ENCODE measurements at regions not wholly inside any gene's neighbourhood (a gene's known extent, or its start where the extent isn't known, plus 50 kb on each side); places are given as distances from the start of the nearest gene placed in this dataset.

DNA sequence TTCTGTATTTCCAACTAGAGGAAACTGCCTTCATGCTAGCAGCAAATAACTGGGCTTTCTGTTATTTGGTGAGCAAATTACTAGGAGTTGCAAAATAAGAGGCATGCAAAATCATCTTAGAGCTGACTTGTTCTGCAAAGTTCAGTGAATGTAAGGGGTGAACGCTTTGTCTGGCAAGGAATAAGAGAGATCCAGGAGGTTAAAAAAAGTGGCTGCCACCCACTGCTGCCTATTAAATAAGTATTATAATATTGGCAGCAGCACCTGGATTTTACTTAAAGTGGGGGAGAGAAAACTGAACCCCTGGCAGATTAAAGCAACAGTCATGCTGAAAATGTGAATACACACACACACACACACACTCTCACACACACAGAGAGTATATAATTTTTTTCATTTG, 557.0 kb downstream of the FLRT2 start:
- Mint-ChIP-seq H3K27me3 (no peaks in the 10 kb centered on the region), H3K4me1 (ENCODE audit: low read depth) (no peaks in the 10 kb centered on the region), H3K36me3 (ENCODE audit: low read depth) (peaks cover 29% of the 10 kb centered on the region), H3K27ac (no peak overlapping the region), H3K9me3 (peaks cover 3% of the 10 kb centered on the region), H3K4me3 (no peak overlapping the region)
- Histone ChIP-seq H3K4me1 (ENCODE audit: insufficient read depth, low read length) (no peaks in the 10 kb centered on the region), H3K36me3 (ENCODE audit: insufficient read depth, low read length) (no peaks in the 10 kb centered on the region), H3K4me3 (ENCODE audit: low read length) (no peak overlapping the region), H3K27ac (ENCODE audit: low read depth in 1 of 2, low read length in 2 of 2) (no peak overlapping the region), H3K27me3 (ENCODE audit: control insufficient read depth in 1 of 2, insufficient read depth in 2 of 2, low read length in 2 of 2) (no peaks in the 10 kb centered on the region), H3K9me3 (ENCODE audit: control insufficient read depth in 1 of 2, insufficient read depth in 1 of 2, low read length in 2 of 2) (peaks cover 0 to 4% of the 10 kb centered on the region in 2 experiments)
- TF ChIP-seq, protein P1, sequence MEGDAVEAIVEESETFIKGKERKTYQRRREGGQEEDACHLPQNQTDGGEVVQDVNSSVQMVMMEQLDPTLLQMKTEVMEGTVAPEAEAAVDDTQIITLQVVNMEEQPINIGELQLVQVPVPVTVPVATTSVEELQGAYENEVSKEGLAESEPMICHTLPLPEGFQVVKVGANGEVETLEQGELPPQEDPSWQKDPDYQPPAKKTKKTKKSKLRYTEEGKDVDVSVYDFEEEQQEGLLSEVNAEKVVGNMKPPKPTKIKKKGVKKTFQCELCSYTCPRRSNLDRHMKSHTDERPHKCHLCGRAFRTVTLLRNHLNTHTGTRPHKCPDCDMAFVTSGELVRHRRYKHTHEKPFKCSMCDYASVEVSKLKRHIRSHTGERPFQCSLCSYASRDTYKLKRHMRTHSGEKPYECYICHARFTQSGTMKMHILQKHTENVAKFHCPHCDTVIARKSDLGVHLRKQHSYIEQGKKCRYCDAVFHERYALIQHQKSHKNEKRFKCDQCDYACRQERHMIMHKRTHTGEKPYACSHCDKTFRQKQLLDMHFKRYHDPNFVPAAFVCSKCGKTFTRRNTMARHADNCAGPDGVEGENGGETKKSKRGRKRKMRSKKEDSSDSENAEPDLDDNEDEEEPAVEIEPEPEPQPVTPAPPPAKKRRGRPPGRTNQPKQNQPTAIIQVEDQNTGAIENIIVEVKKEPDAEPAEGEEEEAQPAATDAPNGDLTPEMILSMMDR (IDR thresholded peaks at IDR 0.05) = no peak
- POLR2A ChIA-PET = no interaction called here
- CTCF ChIA-PET = no interaction called here
- DNase-seq (no peak), ATAC-seq (ENCODE audit: poor library complexity) (no peak)
- intact Hi-C loops (cut with DNase I, micrococcal nuclease) = no loop called here

DNA sequence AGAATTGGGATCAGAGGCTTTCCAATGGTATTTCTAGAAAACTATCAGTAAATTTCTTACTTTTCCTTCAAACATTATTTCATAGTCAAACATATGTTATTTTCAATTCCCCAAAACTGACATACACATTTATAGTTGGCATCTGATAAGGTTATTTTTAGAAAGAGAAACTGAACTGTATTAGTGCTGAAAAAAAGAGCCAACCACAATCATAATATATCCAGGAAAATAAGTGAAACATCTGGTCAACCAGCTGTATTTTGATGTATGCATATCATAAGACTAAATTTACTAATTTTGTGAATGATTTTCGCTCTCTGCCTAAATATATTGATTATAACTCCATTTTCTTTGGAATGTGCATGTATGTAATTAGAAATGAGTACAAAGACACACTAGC, 554.2 kb downstream of the FLRT2 start:
- ChIA-PET POLR2A (no interaction called here), CTCF (no interaction called here)
- H3K27me3 ChIP-seq (ENCODE audit: control insufficient read depth in 1 of 2, insufficient read depth in 2 of 2, low read length in 2 of 2) = no peaks in the 10 kb centered on the region
- H3K9me3 ChIP-seq (ENCODE audit: control insufficient read depth in 1 of 2, insufficient read depth in 1 of 2, low read length in 2 of 2) = peaks cover 0 to 6% of the 10 kb centered on the region in 2 experiments
- DNase-seq (no peak), ATAC-seq (ENCODE audit: poor library complexity) (no peak)
- H3K4me3 ChIP-seq (ENCODE audit: low read length) = no peak overlapping the region
- H3K27ac ChIP-seq (ENCODE audit: low read depth in 1 of 2, low read length in 2 of 2) = no peak overlapping the region
- H3K36me3 Mint-ChIP-seq (ENCODE audit: low read depth) = peaks cover 34% of the 10 kb centered on the region
- no peaks in the 10 kb centered on the region for H3K27me3 Mint-ChIP-seq
- peaks cover 12% of the 10 kb centered on the region for H3K9me3 Mint-ChIP-seq
- peaks cover 5% of the 10 kb centered on the region for H3K36me3 ChIP-seq (ENCODE audit: insufficient read depth, low read length)
- H3K4me1 ChIP-seq (ENCODE audit: insufficient read depth, low read length) = no peaks in the 10 kb centered on the region
- intact Hi-C loops (cut with DNase I, micrococcal nuclease) = no loop called here
- H3K4me3 Mint-ChIP-seq = no peak overlapping the region
- no peak overlapping the region for H3K27ac Mint-ChIP-seq
- TF ChIP-seq, protein P1 (IDR thresholded peaks at IDR 0.05) = no peak
- no peaks in the 10 kb centered on the region for H3K4me1 Mint-ChIP-seq (ENCODE audit: low read depth)

DNA sequence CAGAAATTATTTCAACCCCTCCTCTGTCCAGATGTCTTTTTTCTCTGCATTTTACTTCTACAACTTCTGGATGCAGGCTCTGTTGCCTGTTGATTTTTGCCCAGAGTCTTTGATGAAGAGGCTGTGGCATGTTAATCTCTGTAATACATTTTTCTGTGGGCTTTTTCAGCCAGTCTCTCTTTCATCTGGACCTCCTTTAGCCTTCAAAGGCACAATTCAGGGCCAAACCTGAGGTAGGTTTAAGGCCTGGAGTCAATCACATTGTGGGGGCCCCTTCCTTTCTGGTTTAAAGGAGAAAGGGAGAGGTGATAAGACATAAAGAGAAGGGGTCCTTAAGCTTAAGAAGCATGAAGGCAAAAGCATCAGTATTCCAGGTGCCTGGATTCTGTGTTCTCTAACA, 553.7 kb downstream of the FLRT2 start:
- H3K27me3 Mint-ChIP-seq = no peaks in the 10 kb centered on the region
- no peak overlapping the region for H3K4me3 Mint-ChIP-seq
- ChIA-PET CTCF (no interaction called here), POLR2A (no interaction called here)
- no peaks in the 10 kb centered on the region for H3K4me1 Mint-ChIP-seq (ENCODE audit: low read depth)
- no peaks in the 10 kb centered on the region for H3K27me3 ChIP-seq (ENCODE audit: control insufficient read depth in 1 of 2, insufficient read depth in 2 of 2, low read length in 2 of 2)
- peaks cover 33% of the 10 kb centered on the region for H3K36me3 Mint-ChIP-seq (ENCODE audit: low read depth)
- intact Hi-C loops (cut with DNase I, micrococcal nuclease) = no loop called here
- H3K27ac Mint-ChIP-seq = no peak overlapping the region
- H3K36me3 ChIP-seq (ENCODE audit: insufficient read depth, low read length) = peaks cover 5% of the 10 kb centered on the region
- H3K9me3 Mint-ChIP-seq = peaks cover 12% of the 10 kb centered on the region
- no peak overlapping the region for H3K4me3 ChIP-seq (ENCODE audit: low read length)
- no peak for DNase-seq
- H3K27ac ChIP-seq (ENCODE audit: low read depth in 1 of 2, low read length in 2 of 2) = no peak overlapping the region
- no peaks in the 10 kb centered on the region for H3K4me1 ChIP-seq (ENCODE audit: insufficient read depth, low read length)
- TF ChIP-seq, protein P1 (IDR thresholded peaks at IDR 0.05) = no peak
- no peak for ATAC-seq (ENCODE audit: poor library complexity)
- H3K9me3 ChIP-seq (ENCODE audit: control insufficient read depth in 1 of 2, insufficient read depth in 1 of 2, low read length in 2 of 2) = peaks cover 0 to 6% of the 10 kb centered on the region in 2 experiments
